Activated CD4-positive, alpha-beta memory T cell treated with anti-CD3 and anti-CD28 coated beads, Interleukin-2, amount 10 ng/mL, durations not matched to agents 7 days and 5 days (primary cell): ENCODE measurements at regions not wholly inside any gene's neighbourhood (a gene's known extent, or its start where the extent isn't known, plus 50 kb on each side); places are given as distances from the start of the nearest gene placed in this dataset.
"Not testable (repeated sequence)": the region's sequence is repeated elsewhere in the genome, so short reads cannot be mapped to it uniquely, and the experiment has no call there.

Experiments used
- CTCF ChIA-PET: fragments of 350-600 bp; sonication (Branson Sonifier 250); formaldehyde crosslinking; loops from one replicate; lab custom pipeline; 2021; ENCODE audit warnings: antibody characterized with exemption, inconsistent platforms; lab: Charles Lee
- POLR2A ChIA-PET: fragments of 350-600 bp; sonication (Branson Sonifier 250); formaldehyde crosslinking; loops from one replicate; lab custom pipeline; 2021; ENCODE audit warnings: antibody characterized with exemption; lab: Charles Lee
- DNase-seq: peaks from one replicate; pipeline ENCODE4 v3.0.0-alpha.2; 2020
- H3K27ac Mint-ChIP-seq: one replicate; pipeline ENCODE4 v1.8.0; 2021; ENCODE audit warnings: mild to moderate bottlenecking, mixed read lengths
- H3K27me3 Mint-ChIP-seq: one replicate; pipeline ENCODE4 v1.8.0; 2021; ENCODE audit warnings: mixed read lengths
- H3K36me3 Mint-ChIP-seq: one replicate; pipeline ENCODE4 v1.8.0; 2021; ENCODE audit warnings: low read depth, mixed read lengths
- H3K4me1 Mint-ChIP-seq: one replicate; pipeline ENCODE4 v1.8.0; 2021; ENCODE audit warnings: mixed read lengths
- H3K4me3 Mint-ChIP-seq: one replicate; pipeline ENCODE4 v1.8.0; 2021; ENCODE audit warnings: mild to moderate bottlenecking, mixed read lengths
- H3K9me3 Mint-ChIP-seq: one replicate; pipeline ENCODE4 v1.8.0; 2021; ENCODE audit warnings: mixed read lengths

- Mint-ChIP-seq H3K4me3 (no peak overlapping the region), H3K27ac (no peak overlapping the region), H3K36me3 (no peaks in the 10 kb centered on the region), H3K4me1 (no peaks in the 10 kb centered on the region), H3K9me3 (no peaks in the 10 kb centered on the region), H3K27me3 (no peaks in the 10 kb centered on the region)
- ChIA-PET POLR2A (no interaction called here), CTCF (no interaction called here)
- no peak for DNase-seq
These were observed 482.4 kb upstream of the MMS22L start for GRCh38 chr6:97765461-97765860.

- CTCF ChIA-PET, result no interaction called here
- no peaks in the 10 kb centered on the region for H3K9me3 Mint-ChIP-seq
- no peaks in the 10 kb centered on the region for H3K27me3 Mint-ChIP-seq
- H3K4me3 Mint-ChIP-seq, result no peak overlapping the region
- DNase-seq, result no peak
- H3K36me3 Mint-ChIP-seq, result no peaks in the 10 kb centered on the region
- no peaks in the 10 kb centered on the region for H3K4me1 Mint-ChIP-seq
- POLR2A ChIA-PET, result no interaction called here
- no peak overlapping the region for H3K27ac Mint-ChIP-seq
These were observed 488.4 kb upstream of the MMS22L start for GRCh38 chr6:97771372-97771771.

GRCh38 chr6:97775012-97775411 lies 492.0 kb upstream of the MMS22L start:
- DNase-seq, result no peak
- no peaks in the 10 kb centered on the region for H3K36me3 Mint-ChIP-seq
- no peak overlapping the region for H3K4me3 Mint-ChIP-seq
- no peak overlapping the region for H3K27ac Mint-ChIP-seq
- H3K9me3 Mint-ChIP-seq, result no peaks in the 10 kb centered on the region
- ChIA-PET CTCF (no interaction called here), POLR2A (no interaction called here)
- H3K27me3 Mint-ChIP-seq, result no peaks in the 10 kb centered on the region
- no peaks in the 10 kb centered on the region for H3K4me1 Mint-ChIP-seq

- Mint-ChIP-seq H3K4me3 (no peak overlapping the region), H3K27ac (no peak overlapping the region), H3K4me1 (no peaks in the 10 kb centered on the region), H3K36me3 (no peaks in the 10 kb centered on the region), H3K9me3 (peaks cover 9% of the 10 kb centered on the region), H3K27me3 (no peaks in the 10 kb centered on the region)
- ChIA-PET POLR2A (no interaction called here), CTCF (no interaction called here)
- no peak for DNase-seq
These were observed 495.4 kb upstream of the MMS22L start for GRCh38 chr6:97778290-97779038.

- DNase-seq, H3K27me3 Mint-ChIP-seq, H3K9me3 Mint-ChIP-seq, H3K4me1 Mint-ChIP-seq, H3K4me3 Mint-ChIP-seq, CTCF ChIA-PET, POLR2A ChIA-PET, H3K27ac Mint-ChIP-seq, H3K36me3 Mint-ChIP-seq: not testable (repeated sequence)
These were observed 496.2 kb upstream of the MMS22L start for GRCh38 chr6:97779039-97779766.

- CTCF ChIA-PET, result no interaction called here
- POLR2A ChIA-PET, result no interaction called here
- DNase-seq, result no peak
- Mint-ChIP-seq H3K4me3 (no peak overlapping the region), H3K27me3 (no peaks in the 10 kb centered on the region), H3K4me1 (no peaks in the 10 kb centered on the region), H3K9me3 (peaks cover 6% of the 10 kb centered on the region), H3K27ac (no peak overlapping the region), H3K36me3 (no peaks in the 10 kb centered on the region)
These were observed 508.0 kb upstream of the MMS22L start for GRCh38 chr6:97790926-97791590.

- Mint-ChIP-seq H3K36me3 (no peaks in the 10 kb centered on the region), H3K4me3 (no peak overlapping the region), H3K27me3 (no peaks in the 10 kb centered on the region), H3K27ac (no peak overlapping the region), H3K9me3 (no peaks in the 10 kb centered on the region), H3K4me1 (no peaks in the 10 kb centered on the region)
- ChIA-PET POLR2A (no interaction called here), CTCF (no interaction called here)
- DNase-seq, result no peak
These were observed 522.6 kb upstream of the MMS22L start for GRCh38 chr6:97805596-97805995.

GRCh38 chr6:97812940-97813339 lies 529.9 kb upstream of the MMS22L start:
- POLR2A ChIA-PET, result no interaction called here

GRCh38 chr6:97813889-97814567 lies 531.0 kb upstream of the MMS22L start:
- H3K27ac Mint-ChIP-seq, result no peak overlapping the region
- POLR2A ChIA-PET, result no interaction called here
- no peaks in the 10 kb centered on the region for H3K4me1 Mint-ChIP-seq
- H3K36me3 Mint-ChIP-seq, result no peaks in the 10 kb centered on the region
- CTCF ChIA-PET, result no interaction called here
- H3K27me3 Mint-ChIP-seq, result no peaks in the 10 kb centered on the region
- no peak overlapping the region for H3K4me3 Mint-ChIP-seq
- no peaks in the 10 kb centered on the region for H3K9me3 Mint-ChIP-seq
- no peak for DNase-seq

More at GRCh38 chr6:97812940-97813339, 529.9 kb upstream of the MMS22L start:
- no peak overlapping the region for H3K27ac Mint-ChIP-seq
- no peaks in the 10 kb centered on the region for H3K4me1 Mint-ChIP-seq
- no peaks in the 10 kb centered on the region for H3K36me3 Mint-ChIP-seq
- CTCF ChIA-PET, result no interaction called here
- no peak overlapping the region for H3K4me3 Mint-ChIP-seq
- no peak for DNase-seq
- no peaks in the 10 kb centered on the region for H3K9me3 Mint-ChIP-seq
- H3K27me3 Mint-ChIP-seq, result no peaks in the 10 kb centered on the region

- H3K27me3 Mint-ChIP-seq, result no peaks in the 10 kb centered on the region
- H3K4me1 Mint-ChIP-seq, result no peaks in the 10 kb centered on the region
- no peaks in the 10 kb centered on the region for H3K36me3 Mint-ChIP-seq
- ChIA-PET POLR2A (no interaction called here), CTCF (no interaction called here)
- H3K27ac Mint-ChIP-seq, result no peak overlapping the region
- H3K9me3 Mint-ChIP-seq, result no peaks in the 10 kb centered on the region
- no peak overlapping the region for H3K4me3 Mint-ChIP-seq
- DNase-seq, result no peak
These were observed 532.3 kb upstream of the MMS22L start for GRCh38 chr6:97815301-97815812.

- no peaks in the 10 kb centered on the region for H3K4me1 Mint-ChIP-seq
- ChIA-PET CTCF (no interaction called here), POLR2A (no interaction called here)
- H3K27ac Mint-ChIP-seq, result no peak overlapping the region
- H3K27me3 Mint-ChIP-seq, result no peaks in the 10 kb centered on the region
- no peaks in the 10 kb centered on the region for H3K36me3 Mint-ChIP-seq
- DNase-seq, result no peak
- no peaks in the 10 kb centered on the region for H3K9me3 Mint-ChIP-seq
- no peak overlapping the region for H3K4me3 Mint-ChIP-seq
These were observed 533.5 kb upstream of the MMS22L start for GRCh38 chr6:97816526-97816925.

- CTCF ChIA-PET, result no interaction called here
- H3K9me3 Mint-ChIP-seq, result no peaks in the 10 kb centered on the region
These were observed 536.7 kb upstream of the MMS22L start for GRCh38 chr6:97819710-97820109.

GRCh38 chr6:97820400-97820799 lies 537.4 kb upstream of the MMS22L start:
- H3K27ac Mint-ChIP-seq, result no peak overlapping the region
- no peaks in the 10 kb centered on the region for H3K27me3 Mint-ChIP-seq
- H3K36me3 Mint-ChIP-seq, result no peaks in the 10 kb centered on the region
- H3K4me3 Mint-ChIP-seq, result no peak overlapping the region
- ChIA-PET CTCF (no interaction called here), POLR2A (no interaction called here)
- DNase-seq, result no peak
- no peaks in the 10 kb centered on the region for H3K4me1 Mint-ChIP-seq
- no peaks in the 10 kb centered on the region for H3K9me3 Mint-ChIP-seq

More at GRCh38 chr6:97819710-97820109, 536.7 kb upstream of the MMS22L start:
- H3K4me3 Mint-ChIP-seq, result no peak overlapping the region
- no peak for DNase-seq
- no peak overlapping the region for H3K27ac Mint-ChIP-seq
- H3K27me3 Mint-ChIP-seq, result no peaks in the 10 kb centered on the region
- POLR2A ChIA-PET, result no interaction called here
- no peaks in the 10 kb centered on the region for H3K36me3 Mint-ChIP-seq
- H3K4me1 Mint-ChIP-seq, result no peaks in the 10 kb centered on the region
